GM19239 (cell line): ENCODE measurements at regions not wholly inside any gene's neighbourhood (a gene's known extent, or its start where the extent isn't known, plus 50 kb on each side); places are given as distances from the start of the nearest gene placed in this dataset.
A peak's percentile ranks its signal among the peaks of the same experiment; 100 is the strongest.

Experiments used
- DNase-seq: peaks from one replicate; pipeline ENCODE4 v3.0.0; 2011; ENCODE audit warnings: low spot score; ENCODE audit not compliant: insufficient read length
- FAIRE-seq: peaks from 2 replicates; lab custom pipeline; 2011; peaks lifted over from hg19 to GRCh38; lab: Jason Lieb, UNC

- no peak for FAIRE-seq
- DNase-seq: no peak
Observed at GRCh38 chr6:170483413-170483812, 69.7 kb downstream of the PSMB1 start.

- no peak for DNase-seq
- FAIRE-seq: no peak
Observed at GRCh38 chr6:170480050-170480692, 72.9 kb downstream of the PSMB1 start.

GRCh38 chr6:170476360-170476759 lies 76.7 kb downstream of the PSMB1 start:
- FAIRE-seq: no peak
- DNase-seq: no peak

- FAIRE-seq (no peak), DNase-seq (no peak)
Observed at GRCh38 chr6:170475118-170475517, 78.0 kb downstream of the PSMB1 start.

- FAIRE-seq (no peak), DNase-seq (no peak)
Observed at GRCh38 chr6:170473801-170474200, 79.3 kb downstream of the PSMB1 start.

GRCh38 chr6:170473301-170473717 lies 79.8 kb downstream of the PSMB1 start:
- DNase-seq (no peak), FAIRE-seq (no peak)

GRCh38 chr6:170471491-170471890 lies 81.6 kb downstream of the PSMB1 start:
- DNase-seq (no peak), FAIRE-seq (no peak)

- FAIRE-seq (no peak), DNase-seq (no peak)
Observed at GRCh38 chr6:170470734-170471133, 82.4 kb downstream of the PSMB1 start.

GRCh38 chr6:170464524-170464979 lies 88.6 kb downstream of the PSMB1 start:
- DNase-seq (no peak), FAIRE-seq (no peak)

GRCh38 chr6:170464080-170464479 lies 89.0 kb downstream of the PSMB1 start:
- FAIRE-seq (no peak), DNase-seq (no peak)

- no peak for FAIRE-seq
- DNase-seq: no peak
Observed at GRCh38 chr6:170463101-170463721, 89.9 kb downstream of the PSMB1 start.

- FAIRE-seq: no peak
Observed at GRCh38 chr6:170462366-170463020, 90.6 kb downstream of the PSMB1 start.

GRCh38 chr6:170461556-170462365 lies 91.3 kb downstream of the PSMB1 start:
- DNase-seq (no peak), FAIRE-seq (no peak)

More at GRCh38 chr6:170462366-170463020, 90.6 kb downstream of the PSMB1 start:
- DNase-seq: no peak

GRCh38 chr6:170461111-170461510 lies 92.0 kb downstream of the PSMB1 start:
- FAIRE-seq (no peak), DNase-seq (no peak)

- FAIRE-seq (no peak), DNase-seq (no peak)
Observed at GRCh38 chr6:170460641-170461040, 92.5 kb downstream of the PSMB1 start.

- peak; percentile 59 for DNase-seq
- peak; percentile 18 for FAIRE-seq
Observed at GRCh38 chr6:170459451-170459850, 93.7 kb downstream of the PSMB1 start.

GRCh38 chr6:170456886-170457698 lies 96.0 kb downstream of the PSMB1 start:
- FAIRE-seq: no peak

More at GRCh38 chr6:170456886-170457698, 96.0 kb downstream of the PSMB1 start:
- no peak for DNase-seq
